ENCODE measurements at regions not wholly inside any gene's neighbourhood (a gene's known extent, or its start where the extent isn't known, plus 50 kb on each side); places are given as distances from the start of the nearest gene placed in this dataset.

DNA sequence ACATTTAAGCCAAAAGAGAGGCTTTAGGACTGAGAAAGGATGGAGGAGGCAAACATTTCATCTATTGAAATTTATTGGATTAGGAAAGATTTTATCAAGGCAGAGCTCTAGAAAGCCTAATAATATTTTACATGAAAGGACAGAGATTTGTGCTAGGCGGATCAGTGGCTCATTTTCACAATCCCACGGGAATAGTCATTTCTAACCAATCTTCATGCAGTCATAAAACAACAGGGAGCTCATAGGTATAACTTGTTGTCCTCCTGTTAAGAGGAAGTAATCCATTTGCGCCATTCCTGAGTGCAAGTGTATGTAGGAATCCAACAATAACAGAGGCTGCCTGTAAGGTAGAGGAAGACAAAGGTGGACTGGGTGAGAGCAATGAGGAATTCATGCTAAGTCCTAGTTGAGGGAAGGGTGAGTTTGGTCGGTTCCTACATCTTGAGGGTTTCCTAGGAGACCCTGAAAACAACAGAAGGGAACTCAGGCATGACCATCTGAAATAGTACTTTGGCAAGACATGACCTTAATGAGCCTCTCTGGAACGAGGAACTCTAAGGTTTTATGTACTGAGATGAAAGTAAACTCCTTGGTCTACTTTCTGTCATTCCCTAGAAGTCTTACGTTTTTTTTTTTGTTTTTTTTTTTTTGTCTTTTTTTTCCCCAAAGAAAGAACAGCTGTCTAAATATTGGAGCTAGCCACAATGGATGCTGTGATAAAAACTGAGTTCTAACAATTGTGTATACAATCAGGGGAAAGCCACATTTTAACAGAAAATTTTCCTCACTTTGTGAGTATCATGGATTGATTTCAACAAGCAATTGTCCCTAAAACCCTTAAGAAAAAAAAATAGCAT, 89.7 kb downstream of the GEMIN8 start:
- H3K9me3 ChIP-seq, result no peaks in the 10 kb centered on the region
- 29% methylated on average over 6 of the region's 6 CpGs for WGBS
- no peaks in the 10 kb centered on the region for H3K36me3 ChIP-seq
- no peak overlapping the region for H3K27ac ChIP-seq
- no peaks in the 10 kb centered on the region for H3K27me3 ChIP-seq
- peaks cover 6% of the 10 kb centered on the region for H3K4me1 ChIP-seq
- no peak overlapping the region for H3K4me3 ChIP-seq
- no peak for TF ChIP-seq POLR2AphosphoS5 (IDR thresholded peaks at IDR 0.05)
- no peak for TF ChIP-seq POLR2A (IDR thresholded peaks at IDR 0.05)
- TF ChIP-seq, protein P1, sequence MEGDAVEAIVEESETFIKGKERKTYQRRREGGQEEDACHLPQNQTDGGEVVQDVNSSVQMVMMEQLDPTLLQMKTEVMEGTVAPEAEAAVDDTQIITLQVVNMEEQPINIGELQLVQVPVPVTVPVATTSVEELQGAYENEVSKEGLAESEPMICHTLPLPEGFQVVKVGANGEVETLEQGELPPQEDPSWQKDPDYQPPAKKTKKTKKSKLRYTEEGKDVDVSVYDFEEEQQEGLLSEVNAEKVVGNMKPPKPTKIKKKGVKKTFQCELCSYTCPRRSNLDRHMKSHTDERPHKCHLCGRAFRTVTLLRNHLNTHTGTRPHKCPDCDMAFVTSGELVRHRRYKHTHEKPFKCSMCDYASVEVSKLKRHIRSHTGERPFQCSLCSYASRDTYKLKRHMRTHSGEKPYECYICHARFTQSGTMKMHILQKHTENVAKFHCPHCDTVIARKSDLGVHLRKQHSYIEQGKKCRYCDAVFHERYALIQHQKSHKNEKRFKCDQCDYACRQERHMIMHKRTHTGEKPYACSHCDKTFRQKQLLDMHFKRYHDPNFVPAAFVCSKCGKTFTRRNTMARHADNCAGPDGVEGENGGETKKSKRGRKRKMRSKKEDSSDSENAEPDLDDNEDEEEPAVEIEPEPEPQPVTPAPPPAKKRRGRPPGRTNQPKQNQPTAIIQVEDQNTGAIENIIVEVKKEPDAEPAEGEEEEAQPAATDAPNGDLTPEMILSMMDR (IDR thresholded peaks at IDR 0.05), result no peak
- DNase-seq (ENCODE audit: low spot score in 2 of 2), result no peak

DNA sequence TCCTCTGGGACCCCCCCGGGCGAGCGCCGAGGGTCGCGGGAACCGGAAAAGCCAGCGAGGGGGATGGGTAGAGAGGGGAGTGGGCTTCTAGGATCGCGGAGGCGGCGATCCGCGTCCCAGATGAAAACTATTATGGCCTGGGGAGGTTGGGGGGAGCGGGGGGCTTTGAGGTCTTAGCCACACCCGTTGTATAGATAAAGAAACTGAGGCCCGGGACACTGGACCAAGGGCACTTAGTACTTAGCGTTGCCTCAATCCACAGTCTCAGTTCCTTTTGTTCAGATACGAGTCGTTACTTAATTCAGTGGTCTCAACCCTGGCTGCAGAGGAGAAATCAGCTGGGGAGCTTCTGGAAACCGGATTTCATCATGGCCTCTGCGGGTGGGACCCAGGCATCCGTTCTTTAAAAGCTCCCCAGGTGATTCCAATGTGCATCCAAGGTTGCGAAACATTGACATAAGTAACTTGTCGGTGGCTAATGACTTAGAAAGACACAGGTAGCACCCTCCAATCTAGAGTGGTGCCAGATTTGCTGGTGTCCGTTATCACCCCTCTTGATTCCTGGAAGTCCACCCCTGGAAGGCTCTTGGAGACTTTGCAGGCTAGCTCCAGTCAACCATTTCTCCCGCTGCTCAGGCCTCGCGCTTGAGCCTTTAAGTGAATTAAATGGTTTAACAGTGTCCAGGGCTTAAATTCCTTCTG, 90.7 kb downstream of the GEMIN8 start:
- 12% methylated on average over 28 of the region's 29 CpGs for WGBS
- Histone ChIP-seq H3K9me3 (no peaks in the 10 kb centered on the region), H3K27ac (peak overlapping the region; percentile 41), H3K4me1 (peaks cover 6% of the 10 kb centered on the region), H3K27me3 (no peaks in the 10 kb centered on the region), H3K4me3 (peak overlapping the region; percentile 63), H3K36me3 (no peaks in the 10 kb centered on the region)
- DNase-seq (ENCODE audit: low spot score in 2 of 2), result no peak
- TF ChIP-seq POLR2A (IDR thresholded peaks at IDR 0.05) (no peak), POLR2AphosphoS5 (IDR thresholded peaks at IDR 0.05) (no peak), EP300 (IDR thresholded peaks at IDR 0.05) (no peak)
- TF ChIP-seq, protein P1 (IDR thresholded peaks at IDR 0.05), result no peak

DNA sequence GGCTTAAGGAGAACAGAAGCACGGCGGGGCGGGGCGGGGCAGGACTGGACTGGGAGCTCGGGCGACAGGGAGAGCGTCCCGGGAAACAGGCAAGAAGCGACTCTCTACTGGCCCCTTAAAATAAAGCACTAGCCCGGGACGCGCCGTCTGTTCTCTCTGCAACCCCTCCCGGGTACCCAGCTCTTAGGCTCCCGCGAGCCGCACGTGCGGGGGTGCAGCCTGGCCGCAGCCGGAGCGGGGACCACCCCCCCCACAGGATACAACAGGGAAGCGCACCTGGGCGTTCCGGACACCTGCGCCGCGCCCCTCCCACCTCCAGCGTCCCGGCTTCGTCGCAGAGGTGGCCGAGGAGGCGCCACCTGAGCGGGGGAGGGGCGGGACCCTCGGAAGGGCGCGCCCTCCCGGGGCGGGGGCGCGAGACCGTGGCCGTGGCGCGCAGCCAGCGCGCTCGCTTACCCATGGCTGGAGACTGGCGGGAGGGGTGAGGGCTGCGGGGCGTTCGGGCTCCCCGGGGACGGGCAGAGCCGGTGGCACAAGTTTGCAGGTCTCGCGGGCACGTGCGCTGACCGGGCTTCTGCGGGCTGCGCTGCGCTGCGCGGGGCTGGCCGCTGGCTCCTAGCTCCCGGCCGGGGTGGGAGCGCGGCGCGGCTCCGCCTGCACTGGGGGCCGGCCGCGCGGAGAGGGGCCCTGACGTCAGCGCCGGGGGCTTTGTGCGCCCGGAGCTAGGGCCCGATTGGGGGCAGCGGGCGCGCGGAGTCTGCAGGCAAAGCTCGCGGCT, 91.5 kb downstream of the GEMIN8 start:
- TF ChIP-seq, protein P1 (IDR thresholded peaks at IDR 0.05), result no peak
- no peak for TF ChIP-seq POLR2AphosphoS5 (IDR thresholded peaks at IDR 0.05)
- no peak for TF ChIP-seq EP300 (IDR thresholded peaks at IDR 0.05)
- no peak for TF ChIP-seq POLR2A (IDR thresholded peaks at IDR 0.05)
- WGBS, result 4% methylated on average over 11 of the region's 91 CpGs
- Histone ChIP-seq H3K27me3 (no peaks in the 10 kb centered on the region), H3K4me1 (peaks cover 6% of the 10 kb centered on the region), H3K4me3 (peak overlapping the region; percentile 63), H3K9me3 (no peaks in the 10 kb centered on the region), H3K36me3 (no peaks in the 10 kb centered on the region), H3K27ac (peak overlapping the region; percentile 41)
- DNase-seq (ENCODE audit: low spot score in 2 of 2), result peak in 1 of 2 donors; percentile 82

DNA sequence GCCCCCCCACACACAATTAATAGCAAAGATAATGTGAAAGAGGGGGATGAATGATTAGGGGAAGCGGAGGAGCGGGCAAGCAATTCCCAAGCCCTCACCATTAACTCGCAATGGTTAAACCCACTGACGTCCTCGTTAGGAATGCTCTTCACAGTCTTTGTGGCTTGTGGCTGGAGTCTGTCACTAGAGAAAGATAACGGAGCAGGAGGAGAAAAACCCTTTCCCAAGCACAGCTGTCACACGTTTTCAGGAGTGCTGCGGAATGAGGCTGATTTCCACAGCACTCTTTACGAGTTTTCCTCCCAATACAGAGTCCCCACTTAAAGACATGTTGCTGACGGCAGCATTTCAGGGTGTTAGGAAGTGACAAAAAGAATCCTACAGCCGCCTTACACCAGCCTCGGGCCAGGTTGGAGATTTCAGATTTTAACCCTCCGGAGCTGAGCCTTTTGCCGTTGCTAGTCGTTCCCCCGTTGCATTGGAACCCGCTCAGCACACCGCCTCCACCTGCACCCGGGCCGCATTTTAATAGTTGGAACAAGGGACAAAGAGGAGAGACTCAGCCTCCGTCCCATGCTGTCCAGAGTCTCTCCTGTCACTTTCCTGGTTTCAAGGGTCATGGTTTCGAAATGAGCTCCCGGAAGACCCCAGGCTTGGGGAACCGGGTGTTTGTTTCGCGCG, 92.2 kb downstream of the GEMIN8 start:
- TF ChIP-seq POLR2A (IDR thresholded peaks at IDR 0.05), result no peak
- TF ChIP-seq, protein P1 (IDR thresholded peaks at IDR 0.05), result no peak
- no peak for TF ChIP-seq EP300 (IDR thresholded peaks at IDR 0.05)
- TF ChIP-seq POLR2AphosphoS5 (IDR thresholded peaks at IDR 0.05), result no peak
- no peaks in the 10 kb centered on the region for H3K27me3 ChIP-seq
- no peak overlapping the region for H3K27ac ChIP-seq
- H3K36me3 ChIP-seq, result no peaks in the 10 kb centered on the region
- H3K4me3 ChIP-seq, result peak overlapping the region; percentile 63
- 15% methylated on average over 23 of the region's 27 CpGs for WGBS
- no peak for DNase-seq (ENCODE audit: low spot score in 2 of 2)
- no peaks in the 10 kb centered on the region for H3K9me3 ChIP-seq
- peaks cover 6% of the 10 kb centered on the region for H3K4me1 ChIP-seq

Measured in suprapubic skin (tissue), 4 donors.